HFF-Myc (cell line): ENCODE measurements at regions not wholly inside any gene's neighbourhood (a gene's known extent, or its start where the extent isn't known, plus 50 kb on each side); places are given as distances from the start of the nearest gene placed in this dataset.

ENCODE experiments used
- DNase-seq: peaks from one replicate; pipeline ENCODE4 v3.0.0-alpha.2; 2011; ENCODE audit warnings: low read depth; ENCODE audit errors: extremely low read depth
- H3K4me3 ChIP-seq: replicated peaks from 2 replicates; pipeline ENCODE4 v1.5.1; 2011; ENCODE audit warnings: low read depth, mild to moderate bottlenecking, control low read depth, low read length
- TF ChIP-seq, protein P1 (sequence below): IDR thresholded peaks from 2 replicates; pipeline ENCODE4 v1.5.1; 2012; ENCODE audit warnings: mild to moderate bottlenecking, low read depth, low read length, control low read depth; ENCODE audit errors: missing control alignments

- TF ChIP-seq, protein P1, sequence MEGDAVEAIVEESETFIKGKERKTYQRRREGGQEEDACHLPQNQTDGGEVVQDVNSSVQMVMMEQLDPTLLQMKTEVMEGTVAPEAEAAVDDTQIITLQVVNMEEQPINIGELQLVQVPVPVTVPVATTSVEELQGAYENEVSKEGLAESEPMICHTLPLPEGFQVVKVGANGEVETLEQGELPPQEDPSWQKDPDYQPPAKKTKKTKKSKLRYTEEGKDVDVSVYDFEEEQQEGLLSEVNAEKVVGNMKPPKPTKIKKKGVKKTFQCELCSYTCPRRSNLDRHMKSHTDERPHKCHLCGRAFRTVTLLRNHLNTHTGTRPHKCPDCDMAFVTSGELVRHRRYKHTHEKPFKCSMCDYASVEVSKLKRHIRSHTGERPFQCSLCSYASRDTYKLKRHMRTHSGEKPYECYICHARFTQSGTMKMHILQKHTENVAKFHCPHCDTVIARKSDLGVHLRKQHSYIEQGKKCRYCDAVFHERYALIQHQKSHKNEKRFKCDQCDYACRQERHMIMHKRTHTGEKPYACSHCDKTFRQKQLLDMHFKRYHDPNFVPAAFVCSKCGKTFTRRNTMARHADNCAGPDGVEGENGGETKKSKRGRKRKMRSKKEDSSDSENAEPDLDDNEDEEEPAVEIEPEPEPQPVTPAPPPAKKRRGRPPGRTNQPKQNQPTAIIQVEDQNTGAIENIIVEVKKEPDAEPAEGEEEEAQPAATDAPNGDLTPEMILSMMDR, result no peak
- DNase-seq, result no peak
- H3K4me3 ChIP-seq, result no peak overlapping the region
Measured at GRCh38 chr12:17372508-17372907, 717.5 kb downstream of the RERGL start.

- no peak overlapping the region for H3K4me3 ChIP-seq
- no peak for DNase-seq
- TF ChIP-seq, protein P1, result no peak
Measured at GRCh38 chr12:17371491-17372215, 718.3 kb downstream of the RERGL start.

- no peak overlapping the region for H3K4me3 ChIP-seq
- TF ChIP-seq, protein P1, result no peak
Measured at GRCh38 chr12:17370621-17371020, 719.4 kb downstream of the RERGL start.

DNA sequence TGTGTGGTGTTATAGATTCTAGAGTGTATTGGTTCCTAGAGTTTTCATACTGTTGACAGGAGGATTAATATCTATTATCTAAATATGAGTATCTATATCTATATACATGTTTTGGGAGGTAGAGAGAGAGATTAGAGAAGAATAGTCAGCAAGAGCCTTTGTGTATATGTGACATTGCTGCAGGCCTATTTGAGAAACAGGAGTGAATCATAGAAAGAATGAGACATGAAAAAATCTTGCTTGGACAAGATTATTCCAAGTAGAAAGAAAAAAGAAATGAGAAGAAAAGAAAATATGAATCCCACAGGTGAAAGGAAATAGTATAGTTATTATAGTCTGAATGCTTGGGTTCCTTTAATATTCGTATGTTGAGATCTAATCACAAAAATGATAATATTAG, 720.4 kb downstream of the RERGL start:
- DNase-seq, result no peak
- H3K4me3 ChIP-seq, result no peak overlapping the region
- TF ChIP-seq, protein P1, result no peak

More at GRCh38 chr12:17370621-17371020, 719.4 kb downstream of the RERGL start:
- DNase-seq, result no peak

GRCh38 chr12:17361224-17361623, 728.8 kb downstream of the RERGL start:
- DNase-seq, result no peak
- TF ChIP-seq, protein P1, result no peak
- H3K4me3 ChIP-seq, result no peak overlapping the region

GRCh38 chr12:17358835-17359234, 731.2 kb downstream of the RERGL start:
- no peak for DNase-seq
- TF ChIP-seq, protein P1, result no peak
- no peak overlapping the region for H3K4me3 ChIP-seq

- TF ChIP-seq, protein P1, result no peak
- no peak overlapping the region for H3K4me3 ChIP-seq
- DNase-seq, result no peak
Measured at GRCh38 chr12:17357396-17357795, 732.6 kb downstream of the RERGL start.
